GM18498 (cell line): ENCODE measurements at regions not wholly inside any gene's neighbourhood (a gene's known extent, or its start where the extent isn't known, plus 50 kb on each side); places are given as distances from the start of the nearest gene placed in this dataset.

Experiments
- ATAC-seq: cut with Tn5 transposase; IDR thresholded peaks from one replicate; pipeline ENCODE4 v1.9.1; 2021; ENCODE audit warnings: mild to moderate bottlenecking, moderate library complexity; ENCODE audit not compliant: unreplicated experiment

GRCh38 chr15:97837896-97838295 lies 122.6 kb upstream of the ARRDC4 start:
- ATAC-seq: no peak

- no peak for ATAC-seq
Observed at GRCh38 chr15:97838606-97839210, 121.8 kb upstream of the ARRDC4 start.

- ATAC-seq: no peak
Observed at GRCh38 chr15:97840501-97840900, 120.0 kb upstream of the ARRDC4 start.

GRCh38 chr15:97841558-97841957 lies 118.9 kb upstream of the ARRDC4 start:
- ATAC-seq: no peak

- ATAC-seq: no peak
Observed at GRCh38 chr15:97849183-97849582, 111.3 kb upstream of the ARRDC4 start.

- ATAC-seq: no peak
Observed at GRCh38 chr15:97858296-97858695, 102.2 kb upstream of the ARRDC4 start.

GRCh38 chr15:97861529-97862260 lies 98.8 kb upstream of the ARRDC4 start:
- ATAC-seq: no peak

GRCh38 chr15:97866959-97867358 lies 93.5 kb upstream of the ARRDC4 start:
- no peak for ATAC-seq

- ATAC-seq: no peak
Observed at GRCh38 chr15:97867870-97868269, 92.6 kb upstream of the ARRDC4 start.

GRCh38 chr15:97868981-97869380 lies 91.5 kb upstream of the ARRDC4 start:
- no peak for ATAC-seq

- no peak for ATAC-seq
Observed at GRCh38 chr15:97870771-97871170, 89.7 kb upstream of the ARRDC4 start.

GRCh38 chr15:97874139-97874538 lies 86.4 kb upstream of the ARRDC4 start:
- no peak for ATAC-seq

- no peak for ATAC-seq
Observed at GRCh38 chr15:97875025-97875512, 85.4 kb upstream of the ARRDC4 start.

GRCh38 chr15:97875513-97876280 lies 84.8 kb upstream of the ARRDC4 start:
- no peak for ATAC-seq

GRCh38 chr15:97876281-97876675 lies 84.2 kb upstream of the ARRDC4 start:
- ATAC-seq: no peak

GRCh38 chr15:97881346-97881965 lies 79.0 kb upstream of the ARRDC4 start:
- ATAC-seq: no peak

- ATAC-seq: no peak
Observed at GRCh38 chr15:97884513-97885131, 75.9 kb upstream of the ARRDC4 start.

- no peak for ATAC-seq
Observed at GRCh38 chr15:97890307-97890706, 70.2 kb upstream of the ARRDC4 start.

- no peak for ATAC-seq
Observed at GRCh38 chr15:97892167-97892938, 68.2 kb upstream of the ARRDC4 start.

GRCh38 chr15:97893967-97894366 lies 66.5 kb upstream of the ARRDC4 start:
- ATAC-seq: no peak
